ENCODE measurements at regions not wholly inside any gene's neighbourhood (a gene's known extent, or its start where the extent isn't known, plus 50 kb on each side); places are given as distances from the start of the nearest gene placed in this dataset.

DNA sequence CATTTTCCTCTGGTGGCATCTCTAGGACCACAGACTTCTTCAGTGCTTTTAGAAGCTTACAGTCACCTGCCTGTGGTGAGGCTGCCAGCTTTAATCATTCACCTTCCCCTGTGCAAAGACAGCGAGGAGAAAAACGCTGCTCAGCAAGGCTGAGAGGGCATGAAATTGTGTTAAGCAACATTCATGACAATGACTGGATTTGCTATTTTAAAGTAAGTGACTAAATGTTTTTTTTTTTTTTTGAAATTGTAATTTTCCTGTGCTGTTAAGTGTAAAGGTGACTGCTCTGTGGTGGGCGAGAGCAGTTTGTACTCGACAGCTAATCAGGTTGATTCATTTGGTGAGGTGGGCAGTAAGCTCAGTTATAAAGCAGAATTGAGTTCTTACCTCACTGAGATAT lies 240.4 kb downstream of the NSUN3 start:
- TF ChIP-seq SUZ12 (IDR thresholded peaks at IDR 0.05; ENCODE audit: extremely low read depth, insufficient read depth, insufficient read length): no peak
- no peak for TF ChIP-seq ZNF274 (IDR thresholded peaks at IDR 0.05; ENCODE audit: low read depth, low read length)
